ENCODE measurements at regions not wholly inside any gene's neighbourhood (a gene's known extent, or its start where the extent isn't known, plus 50 kb on each side); places are given as distances from the start of the nearest gene placed in this dataset.

DNA sequence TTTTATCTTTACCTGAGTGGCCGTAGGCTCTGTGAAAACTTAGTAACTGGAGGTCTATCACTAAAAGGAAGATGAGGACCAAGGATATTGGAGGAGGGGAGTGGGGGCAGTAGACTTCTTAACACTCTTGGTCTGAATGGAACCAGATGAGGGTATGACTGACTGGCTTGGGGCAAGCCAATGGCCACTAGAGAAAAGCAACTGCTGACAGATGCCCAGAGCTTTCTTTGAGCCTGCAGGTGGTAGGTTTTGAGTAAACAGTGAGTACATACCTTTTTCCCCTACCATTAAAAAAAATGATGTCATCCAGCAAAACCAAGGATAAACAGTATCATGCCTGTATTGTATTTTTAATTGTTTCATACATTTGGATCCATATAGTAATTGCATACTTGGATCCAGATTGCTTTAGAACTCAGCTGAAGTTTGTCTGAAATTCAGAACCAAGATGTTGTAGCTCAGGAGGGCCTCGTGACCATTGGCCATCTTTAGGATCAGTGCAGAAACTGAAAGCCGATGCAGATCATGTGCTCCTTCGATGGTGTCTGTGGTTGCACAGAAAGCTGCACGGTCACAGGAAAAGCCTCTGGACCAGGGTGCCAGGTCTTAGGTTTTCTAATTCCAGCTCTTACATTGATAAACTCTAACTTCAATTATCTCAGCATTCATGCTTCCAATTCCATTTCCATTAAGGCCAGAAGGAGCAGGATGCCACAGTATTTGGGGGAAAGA lies 131.0 kb downstream of the PDGFRA start:
- no peak for DNase-seq (ENCODE audit: low spot score)

DNA sequence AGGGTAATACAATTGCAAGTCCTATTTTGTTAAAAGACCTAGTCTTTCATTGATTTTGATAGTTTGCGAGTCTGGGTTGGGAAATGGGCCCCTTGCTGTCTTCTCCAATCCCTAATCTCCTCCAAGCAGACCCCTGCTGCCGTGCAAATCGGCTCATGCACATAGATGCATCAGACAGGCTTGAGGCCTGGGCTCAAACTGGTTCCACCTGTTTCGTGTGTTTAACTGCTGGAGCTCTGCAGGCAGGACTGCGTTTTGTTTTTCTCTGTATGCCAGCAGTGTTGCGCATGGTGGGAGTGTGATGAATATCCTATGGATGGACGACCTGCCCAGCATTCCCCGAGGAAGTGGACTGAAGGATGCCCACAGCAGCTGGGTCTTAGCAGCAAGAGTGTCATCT lies 133.9 kb downstream of the PDGFRA start:
- no peak for DNase-seq (ENCODE audit: low spot score)

DNA sequence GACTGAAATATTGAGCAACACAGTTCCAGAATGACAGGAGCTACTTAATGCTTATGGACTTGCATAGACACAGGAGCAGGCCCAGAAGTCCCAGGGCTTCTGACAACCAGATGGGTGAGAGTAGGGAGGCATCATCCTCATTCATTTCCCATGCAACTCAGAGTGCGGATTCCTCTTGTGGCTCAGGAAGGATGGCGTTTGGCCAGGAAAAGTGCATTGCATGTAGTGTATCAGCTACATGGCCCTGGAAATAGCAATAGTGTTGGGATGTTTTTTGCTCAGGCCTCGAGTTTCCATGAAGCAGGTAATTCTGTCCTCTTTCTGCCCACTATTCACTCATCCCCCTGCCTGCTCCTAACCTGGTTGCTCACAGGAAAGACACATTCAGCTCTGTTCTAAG lies 136.6 kb downstream of the PDGFRA start:
- DNase-seq (ENCODE audit: low spot score): no peak

DNA sequence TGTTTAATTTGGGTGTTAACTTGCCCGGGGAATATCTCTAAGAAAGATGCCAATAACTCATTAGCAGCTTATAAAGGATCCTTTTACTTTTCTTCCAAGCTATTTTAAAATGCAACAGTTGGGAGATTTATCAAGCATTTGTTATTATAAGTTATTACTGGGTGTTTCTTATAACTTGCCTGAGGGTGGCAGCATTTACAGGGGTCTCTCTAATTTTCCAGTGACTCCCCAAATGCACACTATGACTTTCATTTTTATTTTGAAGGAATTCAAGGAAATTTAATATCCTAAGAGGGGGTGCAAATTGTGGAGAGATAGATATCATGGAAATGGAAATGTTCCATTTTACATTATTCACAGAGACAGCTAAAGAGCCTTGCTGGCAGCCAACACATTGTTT lies 138.0 kb downstream of the PDGFRA start:
- DNase-seq (ENCODE audit: low spot score): no peak

DNA sequence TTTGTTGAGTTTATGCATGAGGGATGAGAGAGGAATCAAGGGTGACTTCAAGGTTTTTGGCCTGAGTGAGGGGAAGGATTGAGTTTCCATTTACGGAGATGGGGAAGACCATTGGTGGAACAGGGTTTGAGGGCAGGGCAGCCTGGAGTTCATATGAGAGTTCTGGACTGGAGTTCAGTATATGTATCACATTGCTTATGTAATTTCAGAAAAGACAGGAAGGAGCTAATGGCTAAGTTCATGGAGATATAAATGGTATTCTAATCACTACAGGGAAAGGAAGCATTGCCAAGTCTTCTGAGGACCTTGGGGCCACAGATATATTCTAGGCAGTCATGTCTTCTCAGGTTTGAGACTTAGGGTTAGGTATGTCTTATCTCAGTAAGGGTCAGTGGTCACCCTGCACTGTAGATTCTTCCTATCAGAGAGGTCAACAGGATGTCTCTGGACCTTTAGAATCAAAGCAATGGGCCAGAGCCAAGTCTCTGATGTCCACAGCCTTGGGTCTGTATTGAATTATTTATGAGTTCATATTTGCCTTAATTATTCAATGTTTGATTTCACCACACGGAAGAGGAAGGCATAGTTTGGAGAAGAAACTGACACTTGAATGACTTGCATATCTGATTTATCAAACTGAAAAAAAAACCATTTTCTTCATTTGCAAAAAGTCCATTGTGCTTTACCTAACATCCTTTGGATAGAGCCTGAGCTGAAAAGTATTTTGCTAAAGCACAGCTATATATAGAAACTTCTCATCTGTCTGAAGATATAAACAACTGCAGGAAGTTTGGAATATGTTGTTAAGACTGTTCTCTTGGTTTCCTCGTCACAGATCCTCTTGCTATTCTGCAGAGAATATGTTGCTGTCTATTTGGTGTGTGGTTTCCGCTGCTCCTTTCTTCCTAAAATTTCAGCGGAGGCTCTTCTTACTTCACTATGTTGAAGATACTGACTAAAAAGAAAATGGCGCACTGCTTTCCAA lies 139.5 kb downstream of the PDGFRA start:
- DNase-seq (ENCODE audit: low spot score): no peak

DNA sequence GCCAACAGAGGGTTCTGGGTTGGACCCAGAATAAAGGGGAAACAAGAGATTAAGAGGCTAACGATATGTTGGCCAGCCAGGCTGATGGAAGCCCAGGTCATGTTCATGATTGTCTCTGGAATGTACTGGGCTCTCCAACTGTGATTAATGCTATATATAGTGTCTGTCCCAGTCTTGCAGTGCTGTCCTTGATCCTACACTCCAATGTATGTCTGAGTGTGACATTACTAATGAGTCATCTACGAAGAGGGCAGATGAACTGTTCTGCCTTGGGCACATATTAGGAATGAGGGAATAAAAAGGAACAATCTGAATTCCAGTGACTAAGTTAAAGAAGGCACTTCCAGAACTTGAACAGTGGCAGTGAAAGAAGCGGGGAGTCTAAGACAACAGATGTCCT lies 142.1 kb downstream of the PDGFRA start:
- DNase-seq (ENCODE audit: low spot score): no peak

DNA sequence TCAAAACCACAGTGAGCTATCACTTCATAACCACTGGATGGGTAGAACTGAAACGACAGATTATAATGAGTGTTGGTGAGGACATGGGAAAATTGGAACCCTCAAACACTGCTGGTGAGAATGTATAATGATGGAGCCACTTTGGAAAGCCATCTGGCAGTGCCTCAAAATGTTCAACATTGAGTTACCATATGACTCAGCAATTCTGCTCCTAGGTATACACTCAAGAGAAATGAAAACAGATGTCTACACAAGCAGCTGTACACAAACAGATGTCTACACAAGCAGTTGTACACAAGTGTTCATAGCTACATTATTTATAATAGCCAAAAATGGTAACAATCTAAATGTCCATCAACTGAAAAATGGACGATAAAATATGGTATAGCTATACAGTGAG lies 143.9 kb downstream of the PDGFRA start:
- no peak for DNase-seq (ENCODE audit: low spot score)

DNA sequence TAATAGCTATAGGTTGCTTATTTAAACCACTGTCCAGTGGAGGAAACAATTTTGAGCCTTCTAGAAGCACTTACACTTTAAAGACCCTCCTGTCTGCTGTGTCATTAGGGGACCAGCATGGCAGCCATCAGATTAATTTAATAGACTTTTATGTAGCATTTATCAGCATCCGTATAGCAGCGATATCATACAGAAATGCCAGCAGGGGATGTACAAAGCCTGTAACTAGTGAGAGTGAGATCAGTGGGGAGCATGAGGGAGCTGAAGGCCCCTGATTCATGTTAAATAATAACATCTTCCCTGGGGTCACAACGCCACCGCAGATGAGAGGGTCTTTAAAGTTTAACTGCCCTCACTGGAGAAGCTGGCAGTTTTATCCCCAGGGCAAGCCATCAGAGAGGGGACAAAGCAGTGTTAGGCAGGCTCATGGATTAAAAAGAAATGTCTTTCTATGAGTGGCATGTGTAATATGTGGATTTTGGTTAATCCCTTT lies 144.7 kb downstream of the PDGFRA start:
- DNase-seq (ENCODE audit: low spot score): no peak

DNA sequence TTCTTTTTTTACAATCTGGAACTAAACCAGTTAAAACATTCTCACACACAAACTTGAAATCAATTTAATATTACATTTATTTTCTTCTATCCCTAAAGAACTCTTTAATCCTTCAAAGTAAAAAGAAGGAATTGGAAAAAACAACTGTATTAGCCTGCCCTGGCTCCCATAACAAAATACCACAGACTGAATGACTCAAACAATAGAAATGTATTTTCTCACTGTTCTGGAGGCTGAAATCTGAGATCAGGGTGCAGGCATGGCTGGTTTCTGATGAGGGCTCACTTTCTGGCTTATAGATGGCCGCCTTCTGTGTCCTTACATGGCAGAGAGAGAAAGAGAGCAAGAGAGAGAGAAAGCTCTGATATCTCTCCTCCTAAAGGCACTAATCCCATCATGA lies 149.4 kb downstream of the PDGFRA start:
- no peak for DNase-seq (ENCODE audit: low spot score)

DNA sequence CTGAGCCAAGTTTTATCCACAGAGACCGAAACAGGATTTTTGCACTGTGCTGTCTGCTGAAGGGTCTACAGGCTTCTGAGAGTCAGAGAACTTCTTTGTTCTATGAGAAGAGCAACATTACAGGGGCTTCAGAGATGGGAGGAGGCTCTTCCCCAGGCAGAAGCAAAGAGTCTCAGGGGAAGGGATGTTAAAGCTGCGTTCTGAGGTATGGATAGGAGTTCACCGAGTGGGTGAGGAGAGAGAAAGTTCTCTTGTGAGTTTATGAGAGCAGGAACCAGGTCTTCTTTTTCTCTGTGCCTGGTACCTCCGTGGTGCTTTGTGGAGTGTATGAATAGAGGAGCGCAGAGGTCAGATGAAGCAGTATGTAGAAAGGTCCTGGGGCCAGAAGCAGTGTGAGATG lies 155.1 kb downstream of the PDGFRA start:
- no peak for DNase-seq (ENCODE audit: low spot score)

DNA sequence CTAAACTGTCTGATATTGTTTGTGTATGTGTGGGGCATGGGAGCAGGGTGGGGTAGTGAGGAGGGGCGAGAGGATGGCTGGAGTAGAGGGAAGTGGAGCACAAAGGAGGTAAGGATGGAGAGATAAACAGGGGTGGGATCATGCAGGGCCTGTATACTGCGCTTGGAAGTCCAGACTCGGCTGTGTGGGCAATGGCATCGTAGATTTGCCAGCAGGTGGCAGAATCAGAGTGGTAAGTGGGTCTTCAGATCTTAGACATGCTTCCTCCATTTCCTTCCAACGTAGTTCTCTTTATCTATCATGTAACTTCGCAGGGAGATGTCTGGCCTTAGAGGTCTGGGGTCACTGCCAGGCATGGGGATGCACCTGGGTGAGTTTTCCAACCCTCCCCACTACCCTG lies 155.5 kb downstream of the PDGFRA start:
- no peak for DNase-seq (ENCODE audit: low spot score)

DNA sequence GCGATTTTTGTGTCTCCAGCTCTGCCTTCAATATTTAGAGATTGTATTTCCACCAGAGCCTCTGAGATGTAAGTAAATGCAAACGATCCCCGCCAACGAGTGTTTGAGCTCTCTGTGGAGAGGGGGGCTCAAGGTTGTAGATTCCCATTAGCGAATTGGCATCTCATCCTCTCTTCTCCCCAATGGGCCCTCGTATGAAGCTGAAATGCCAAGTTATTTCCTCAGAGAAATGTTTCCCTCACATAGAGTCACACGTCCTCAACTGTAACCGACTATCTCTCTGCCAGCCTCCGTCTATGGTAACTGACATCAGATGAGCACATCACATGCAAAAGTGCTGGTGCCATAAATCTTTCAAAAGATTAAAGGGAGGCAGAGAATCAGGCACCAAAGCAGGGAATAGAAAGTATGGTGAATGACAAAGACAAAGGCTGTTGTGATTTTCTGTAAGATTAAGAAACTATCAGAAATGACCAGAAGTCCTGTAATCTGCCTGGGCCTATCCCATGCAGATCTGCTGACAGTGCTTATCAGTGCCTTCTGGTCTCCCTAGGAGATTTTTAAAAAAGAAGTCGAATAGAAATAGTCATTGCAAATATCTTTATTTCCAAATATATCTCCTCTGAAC lies 157.1 kb downstream of the PDGFRA start:
- DNase-seq (ENCODE audit: low spot score): no peak

DNA sequence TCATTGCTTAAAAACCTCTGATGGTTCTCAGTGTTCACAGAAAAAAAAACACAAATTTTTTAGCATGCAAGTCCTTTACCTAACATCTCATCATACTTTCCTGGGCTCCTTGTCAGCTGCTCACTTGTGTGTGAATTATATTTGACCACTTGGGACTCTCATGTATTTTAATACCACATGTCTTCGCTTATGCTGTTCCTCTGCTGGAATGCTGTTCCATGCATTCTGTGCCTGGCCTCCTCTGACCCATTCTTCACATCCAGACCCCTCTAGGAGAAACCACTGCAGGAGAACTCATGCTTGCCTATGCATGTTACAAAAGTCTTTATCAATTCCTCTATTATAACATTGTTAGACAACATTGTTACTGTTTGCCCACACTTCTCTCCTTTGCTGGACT lies 157.6 kb downstream of the PDGFRA start:
- DNase-seq (ENCODE audit: low spot score): no peak

DNA sequence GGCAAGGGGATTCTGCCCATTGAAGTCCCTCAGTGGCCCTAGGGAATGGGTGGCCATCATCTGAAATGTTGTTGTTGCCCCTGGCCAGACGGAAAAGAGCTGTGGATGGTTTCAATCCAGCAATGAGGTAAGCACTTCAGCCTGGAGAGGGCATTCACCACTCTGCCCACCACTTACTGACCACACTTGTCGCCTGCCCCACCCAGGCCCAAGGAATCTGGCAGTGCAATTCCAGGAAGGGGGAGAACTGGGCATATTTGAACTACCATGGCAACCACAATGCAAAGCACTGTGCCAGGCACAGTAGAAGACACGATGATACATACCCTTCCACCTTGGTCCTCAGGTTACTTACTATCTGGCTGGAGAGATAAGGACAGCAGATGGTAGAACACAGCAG lies 161.6 kb downstream of the PDGFRA start:
- no peak for DNase-seq (ENCODE audit: low spot score)

DNA sequence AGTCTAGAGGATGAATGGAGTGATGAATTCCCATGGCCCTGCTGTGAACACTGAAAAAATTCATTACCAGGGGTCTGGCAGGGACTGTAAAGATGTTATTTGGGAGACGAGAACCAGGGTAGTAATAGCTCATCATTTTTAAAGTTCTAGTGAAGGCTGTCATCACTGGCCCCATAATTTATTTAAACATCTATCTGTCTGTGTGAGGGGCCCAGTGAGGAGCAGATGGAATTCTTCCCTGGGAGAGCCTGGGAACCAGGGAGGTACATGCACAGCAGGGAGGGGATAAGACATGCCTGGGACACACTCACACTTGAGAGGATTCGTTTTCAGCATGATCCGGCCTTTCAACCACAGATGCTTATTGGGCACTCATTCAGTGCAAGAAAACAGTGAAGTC lies 162.0 kb downstream of the PDGFRA start:
- DNase-seq (ENCODE audit: low spot score): no peak

DNA sequence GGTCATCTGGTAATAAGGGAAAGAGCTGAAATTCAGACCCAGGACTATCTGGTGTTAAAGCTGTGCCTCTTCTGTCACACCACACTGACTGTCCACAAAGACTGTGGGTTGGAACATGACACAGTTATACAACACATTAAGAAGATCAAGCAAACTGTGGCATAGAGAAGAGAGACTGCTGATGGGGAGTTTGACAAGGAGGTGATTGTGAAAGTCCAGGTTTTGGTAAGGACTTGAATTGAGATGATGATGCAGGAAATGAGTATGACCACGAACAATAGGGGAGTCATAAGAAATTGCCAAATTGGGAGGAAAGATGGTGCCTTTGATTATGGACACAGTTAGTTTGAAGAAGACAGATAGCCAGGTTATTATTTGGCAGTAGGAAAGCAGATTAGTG lies 163.4 kb downstream of the PDGFRA start:
- DNase-seq (ENCODE audit: low spot score): no peak

DNA sequence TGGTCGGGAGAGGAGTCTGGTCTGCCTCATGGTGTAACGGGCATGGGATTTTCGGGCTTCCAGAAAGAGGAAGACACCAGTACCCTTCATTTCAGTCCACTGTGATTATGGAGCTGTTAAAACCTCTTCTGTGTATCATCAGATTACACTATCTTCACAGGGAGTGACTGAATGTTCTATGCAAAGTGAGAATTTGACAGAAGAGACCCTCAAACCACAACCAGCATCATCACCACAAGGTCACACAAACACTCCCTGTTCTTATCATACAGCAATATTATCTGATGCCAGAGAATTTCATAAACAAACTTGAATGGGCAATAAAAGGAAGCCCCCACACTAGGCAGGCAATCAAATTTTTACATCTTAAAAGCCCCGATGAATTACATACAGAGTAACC lies 164.2 kb downstream of the PDGFRA start:
- DNase-seq (ENCODE audit: low spot score): no peak

DNA sequence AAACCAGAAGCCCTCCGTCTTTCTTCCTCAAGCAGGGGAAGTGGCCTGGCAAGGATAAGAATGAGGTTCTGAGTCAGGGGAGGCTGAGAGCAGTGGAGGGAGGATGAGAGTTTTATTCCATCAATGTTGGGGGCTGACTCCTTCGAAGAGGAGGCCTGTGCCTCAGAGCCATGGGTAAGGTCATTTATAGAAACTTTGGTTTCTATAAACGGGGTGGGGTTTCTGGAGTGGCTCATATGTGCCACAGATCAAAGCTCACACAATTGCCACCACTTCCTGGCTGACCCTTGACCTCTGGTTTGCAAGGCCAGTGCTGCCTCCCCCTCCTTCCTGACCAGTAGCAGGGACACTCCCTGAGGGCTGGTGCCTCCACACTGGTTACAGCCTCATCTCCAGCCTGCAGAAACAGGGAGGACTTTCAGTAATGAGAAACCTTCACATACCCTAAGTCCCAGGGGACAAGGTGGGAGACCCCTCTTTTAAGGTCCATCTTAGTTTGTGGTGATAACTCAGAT lies 166.0 kb downstream of the PDGFRA start:
- DNase-seq (ENCODE audit: low spot score): no peak

DNA sequence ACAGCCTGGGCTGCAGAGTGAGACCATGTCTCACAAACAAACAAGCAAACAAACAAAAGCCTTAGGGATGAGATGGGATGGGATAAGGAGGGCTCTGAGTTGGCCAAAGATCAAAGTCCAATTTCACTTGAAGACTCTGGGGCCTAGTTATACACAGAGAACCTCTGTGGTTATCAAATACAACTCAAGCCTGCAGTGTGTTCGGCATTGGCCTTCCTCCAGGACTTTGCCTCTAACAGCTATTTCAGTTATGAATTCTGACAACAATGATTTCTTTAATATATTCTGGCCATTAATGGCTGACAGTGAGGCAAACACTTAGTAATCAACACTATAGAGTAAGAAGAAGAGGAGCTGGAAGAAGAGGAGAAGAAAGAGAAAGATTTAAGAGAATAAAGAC lies 171.1 kb downstream of the PDGFRA start:
- DNase-seq (ENCODE audit: low spot score): no peak

DNA sequence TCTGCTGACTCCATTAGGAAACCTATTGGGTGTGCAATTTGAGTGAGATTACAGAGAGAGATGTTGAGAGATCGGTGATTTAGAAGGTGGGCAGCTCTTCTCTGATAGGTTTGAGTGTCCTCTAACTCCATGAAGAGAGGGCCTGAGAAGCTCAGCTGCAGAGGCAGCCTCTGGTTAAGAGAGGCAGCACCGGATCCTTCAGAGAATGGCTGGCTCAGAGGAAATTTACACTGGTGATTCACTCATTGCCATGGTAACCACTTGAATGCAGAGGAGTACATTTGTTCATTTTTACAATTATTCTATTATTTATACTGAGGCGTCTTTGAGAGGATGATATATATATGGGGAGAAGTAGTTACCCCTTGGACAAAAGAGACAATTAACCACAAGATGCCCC lies 171.7 kb downstream of the PDGFRA start:
- no peak for DNase-seq (ENCODE audit: low spot score)

DNA sequence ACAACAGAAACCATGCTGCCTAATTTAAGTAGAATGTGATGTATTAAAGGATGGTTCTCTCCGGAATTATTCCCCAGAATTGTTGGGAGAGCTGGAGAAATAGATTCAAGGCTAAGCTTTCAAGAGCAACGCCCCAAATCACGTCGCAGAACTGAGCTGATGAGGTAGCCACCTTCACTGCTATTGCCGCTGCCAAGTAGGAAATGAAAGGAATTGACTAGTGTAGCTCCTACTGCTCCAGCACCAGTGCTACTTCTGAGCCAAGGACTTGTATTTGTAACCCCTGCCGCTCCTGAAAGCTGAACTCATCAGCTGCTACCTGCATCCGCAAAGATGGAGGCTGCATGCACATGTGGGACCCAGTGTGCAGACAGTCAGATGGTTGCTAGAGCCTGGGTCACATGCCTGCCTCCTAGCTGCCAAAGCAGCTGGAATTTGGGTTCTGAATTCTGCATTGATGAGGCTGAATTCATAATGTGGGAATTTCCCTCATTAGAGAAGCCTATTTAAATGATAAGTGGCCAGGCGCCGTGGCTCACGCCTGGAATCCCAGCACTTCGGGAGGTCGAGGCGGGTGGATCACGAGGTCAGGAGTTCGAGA lies 173.9 kb downstream of the PDGFRA start:
- no peak for DNase-seq (ENCODE audit: low spot score)

All from left forelimb (tissue), 1 donor.